HG02943 (cell line): ENCODE measurements at regions not wholly inside any gene's neighbourhood (a gene's known extent, or its start where the extent isn't known, plus 50 kb on each side); places are given as distances from the start of the nearest gene placed in this dataset.
"Not testable (repeated sequence)": the region's sequence is repeated elsewhere in the genome, so short reads cannot be mapped to it uniquely, and the experiment has no call there.

Experiments
- ATAC-seq: cut with Tn5 transposase; IDR thresholded peaks from one replicate; pipeline ENCODE4 v1.9.1; 2021; ENCODE audit warnings: mild to moderate bottlenecking, low read depth, moderate library complexity; ENCODE audit not compliant: unreplicated experiment

- ATAC-seq = no peak
Observed at GRCh38 chr2:138359532-138359931, 142.0 kb upstream of the SPOPL start.

GRCh38 chr2:138364554-138365162, 136.9 kb upstream of the SPOPL start:
- ATAC-seq = no peak

- ATAC-seq = no peak
Observed at GRCh38 chr2:138365581-138365980, 136.0 kb upstream of the SPOPL start.

- no peak for ATAC-seq
Observed at GRCh38 chr2:138369856-138370255, 131.7 kb upstream of the SPOPL start.

- ATAC-seq = no peak
Observed at GRCh38 chr2:138373993-138374408, 127.6 kb upstream of the SPOPL start.

- ATAC-seq = no peak
Observed at GRCh38 chr2:138381373-138381772, 120.2 kb upstream of the SPOPL start.

GRCh38 chr2:138382672-138383071, 118.9 kb upstream of the SPOPL start:
- ATAC-seq = no peak

GRCh38 chr2:138386191-138386590, 115.4 kb upstream of the SPOPL start:
- ATAC-seq = not testable (repeated sequence)

GRCh38 chr2:138389063-138389462, 112.5 kb upstream of the SPOPL start:
- ATAC-seq = no peak

- no peak for ATAC-seq
Observed at GRCh38 chr2:138390316-138390945, 111.1 kb upstream of the SPOPL start.

- ATAC-seq = no peak
Observed at GRCh38 chr2:138391946-138392345, 109.6 kb upstream of the SPOPL start.

GRCh38 chr2:138395565-138396306, 105.8 kb upstream of the SPOPL start:
- no peak for ATAC-seq

- ATAC-seq = no peak
Observed at GRCh38 chr2:138396843-138397242, 104.7 kb upstream of the SPOPL start.

GRCh38 chr2:138403431-138403927, 98.1 kb upstream of the SPOPL start:
- no peak for ATAC-seq

GRCh38 chr2:138414014-138414413, 87.6 kb upstream of the SPOPL start:
- ATAC-seq = no peak

- ATAC-seq = no peak
Observed at GRCh38 chr2:138415985-138416384, 85.6 kb upstream of the SPOPL start.

- ATAC-seq = no peak
Observed at GRCh38 chr2:138418453-138418852, 83.1 kb upstream of the SPOPL start.

- no peak for ATAC-seq
Observed at GRCh38 chr2:138421315-138421970, 80.1 kb upstream of the SPOPL start.

- ATAC-seq = no peak
Observed at GRCh38 chr2:138421971-138422335, 79.6 kb upstream of the SPOPL start.

- ATAC-seq = no peak
Observed at GRCh38 chr2:138423198-138423597, 78.4 kb upstream of the SPOPL start.

GRCh38 chr2:138423745-138424144, 77.8 kb upstream of the SPOPL start:
- no peak for ATAC-seq
